ENCODE measurements at regions not wholly inside any gene's neighbourhood (a gene's known extent, or its start where the extent isn't known, plus 50 kb on each side); places are given as distances from the start of the nearest gene placed in this dataset.
"Not testable (repeated sequence)": the region's sequence is repeated elsewhere in the genome, so short reads cannot be mapped to it uniquely, and the experiment has no call there.

DNA sequence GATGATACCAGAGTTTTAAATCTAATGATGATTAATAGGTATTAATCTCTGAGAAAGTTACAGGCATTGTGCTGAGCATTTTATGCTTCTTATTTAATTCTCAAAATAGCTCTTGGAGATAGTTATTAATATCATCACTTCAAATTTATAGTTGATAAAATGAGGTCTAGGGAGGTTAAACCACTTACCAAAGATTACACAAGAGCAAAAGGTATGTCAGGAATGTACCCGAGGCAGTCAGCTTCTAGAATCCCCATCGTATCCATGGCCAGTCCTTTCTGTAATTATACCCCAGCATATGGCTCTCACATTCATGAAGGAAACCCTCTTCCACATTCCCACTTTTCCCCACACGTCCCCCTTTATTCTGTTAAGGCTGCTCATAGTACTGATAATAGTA is 421.3 kb downstream of the PYDC2 start:
- DNase-seq = no peak

GRCh38 chr3:191884132-191884531 is 423.2 kb downstream of the PYDC2 start:
- DNase-seq = no peak

DNA sequence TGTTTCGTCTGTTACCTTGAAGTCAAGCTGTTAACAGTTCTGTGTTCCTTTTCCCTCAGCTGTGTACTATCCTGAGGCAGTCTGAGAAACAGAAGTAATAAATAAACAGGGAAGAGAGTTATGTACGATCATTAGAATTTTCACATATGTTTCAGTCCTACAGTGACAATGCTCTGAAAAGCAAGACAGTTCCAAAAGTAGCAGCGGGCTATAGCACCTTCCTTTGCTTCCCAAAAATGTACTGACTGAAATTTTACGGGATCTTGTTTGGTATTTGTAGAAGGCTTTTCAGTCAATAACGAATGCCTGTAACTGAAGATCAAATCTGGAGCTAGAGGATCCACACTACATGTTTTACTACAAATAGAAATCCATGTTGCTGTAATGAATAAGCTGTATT is 428.1 kb downstream of the PYDC2 start:
- DNase-seq = no peak

GRCh38 chr3:191889756-191890155 is 428.8 kb downstream of the PYDC2 start:
- no peak for DNase-seq

GRCh38 chr3:191894406-191894805 is 433.4 kb downstream of the PYDC2 start:
- DNase-seq = no peak

GRCh38 chr3:191901741-191902140 is 440.8 kb downstream of the PYDC2 start:
- no peak for DNase-seq

DNA sequence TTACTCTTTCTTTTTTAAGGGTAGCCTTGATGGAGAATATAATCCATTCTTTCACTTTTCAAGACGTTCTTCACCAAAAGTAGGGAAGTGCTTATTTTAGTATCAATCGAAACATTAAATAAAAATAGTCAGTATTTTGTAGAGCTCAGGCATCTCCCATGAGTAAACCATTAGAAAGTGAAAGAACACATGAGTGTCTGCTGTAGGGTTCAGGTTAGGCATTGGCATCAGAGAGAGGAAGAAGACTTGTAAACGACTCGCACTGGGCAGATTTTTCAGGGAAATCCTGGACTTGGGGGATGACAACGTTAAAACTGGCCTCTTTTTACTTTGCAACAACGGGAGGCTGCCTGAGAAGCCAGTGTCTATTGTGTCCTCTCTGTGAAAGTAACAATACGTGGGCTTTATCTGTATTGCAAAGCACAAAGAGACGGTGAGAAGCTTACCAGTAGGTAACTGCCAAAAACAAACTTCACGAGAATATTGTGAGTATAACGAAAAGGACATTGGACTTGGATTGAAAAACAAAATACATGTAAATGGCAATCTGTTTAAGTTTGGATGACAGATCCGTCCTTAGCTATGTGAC is 451.7 kb downstream of the PYDC2 start:
- no peak for DNase-seq

- no peak for DNase-seq
Observed at GRCh38 chr3:191915712-191916111, 454.7 kb downstream of the PYDC2 start.

GRCh38 chr3:191919491-191920026 is 458.6 kb downstream of the PYDC2 start:
- DNase-seq = no peak

DNA sequence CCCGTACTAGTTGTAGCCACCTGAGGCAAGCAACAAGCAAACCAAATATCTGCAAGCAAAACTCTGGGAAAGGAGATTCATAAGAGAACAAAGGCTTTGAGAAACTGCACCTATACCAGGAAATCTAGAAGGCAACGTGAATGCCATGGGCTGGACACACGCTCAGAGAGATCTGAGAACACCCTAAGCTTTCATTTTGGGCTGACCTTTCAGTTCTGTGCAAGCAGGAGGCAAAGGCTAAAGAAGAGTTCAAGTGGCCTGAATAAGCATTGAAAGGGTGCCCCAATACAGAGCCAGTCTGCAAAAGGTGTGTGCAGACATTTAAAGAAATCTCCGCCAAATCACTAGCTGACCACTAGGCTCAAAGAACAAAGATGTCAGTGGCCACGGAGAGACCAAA is 461.6 kb downstream of the PYDC2 start:
- no peak for DNase-seq

- DNase-seq = not testable (repeated sequence)
Observed at GRCh38 chr3:191927183-191927817, 466.3 kb downstream of the PYDC2 start.

GRCh38 chr3:191927998-191928397 is 467.0 kb downstream of the PYDC2 start:
- not testable (repeated sequence) for DNase-seq

- DNase-seq = no peak
Observed at GRCh38 chr3:191944835-191945234, 483.9 kb downstream of the PYDC2 start.

- DNase-seq = no peak
Observed at GRCh38 chr3:191952186-191952585, 491.2 kb downstream of the PYDC2 start.

GRCh38 chr3:191952609-191953008 is 491.6 kb downstream of the PYDC2 start:
- no peak for DNase-seq

GRCh38 chr3:191958980-191959671 is 498.2 kb downstream of the PYDC2 start:
- no peak for DNase-seq

DNA sequence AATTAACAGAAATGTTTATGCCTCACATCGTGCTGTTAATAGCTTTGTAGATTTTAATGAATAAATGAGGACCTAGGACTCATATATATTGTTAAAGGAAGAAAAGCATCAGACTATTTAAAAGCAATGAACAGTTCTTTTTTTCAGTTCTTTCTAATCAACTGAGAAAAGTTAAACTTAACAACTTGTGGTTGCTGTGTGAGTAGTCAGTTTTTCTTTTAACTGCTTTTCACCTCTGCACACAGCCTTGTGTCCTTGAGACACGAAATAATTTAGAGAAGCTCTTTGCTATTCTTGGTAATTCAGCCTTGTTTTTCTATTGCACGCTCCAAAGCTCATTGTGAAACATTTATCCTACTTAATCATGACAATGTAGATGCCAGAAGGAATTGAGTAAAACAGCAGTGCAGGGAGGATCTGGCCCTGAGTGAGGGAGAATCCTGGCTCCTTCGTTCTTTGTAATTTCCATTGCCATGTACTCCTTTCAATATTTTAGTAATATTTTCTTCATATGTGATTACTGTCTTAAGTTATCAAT is 499.0 kb downstream of the PYDC2 start:
- no peak for DNase-seq

DNA sequence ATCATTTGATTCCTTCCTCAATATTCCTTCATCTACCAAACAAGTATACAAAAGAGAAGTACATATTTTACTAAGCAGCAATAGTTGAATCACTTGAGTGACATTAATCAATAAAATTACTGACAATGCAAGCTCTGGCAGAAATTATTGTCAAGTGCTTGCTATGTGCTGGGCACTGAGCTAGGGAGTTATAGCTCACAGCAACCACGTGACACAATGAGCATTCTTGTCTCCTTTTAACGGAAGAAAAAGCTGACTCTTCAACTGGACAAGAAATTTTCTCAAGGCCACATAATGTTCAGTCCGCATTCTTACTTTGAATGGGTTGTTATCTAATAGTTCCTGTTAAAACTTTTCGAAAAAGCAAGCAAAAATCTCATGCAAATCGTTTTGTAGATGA is 500.1 kb downstream of the PYDC2 start:
- no peak for DNase-seq

- DNase-seq = no peak
Observed at GRCh38 chr3:191961529-191961928, 500.6 kb downstream of the PYDC2 start.

DNA sequence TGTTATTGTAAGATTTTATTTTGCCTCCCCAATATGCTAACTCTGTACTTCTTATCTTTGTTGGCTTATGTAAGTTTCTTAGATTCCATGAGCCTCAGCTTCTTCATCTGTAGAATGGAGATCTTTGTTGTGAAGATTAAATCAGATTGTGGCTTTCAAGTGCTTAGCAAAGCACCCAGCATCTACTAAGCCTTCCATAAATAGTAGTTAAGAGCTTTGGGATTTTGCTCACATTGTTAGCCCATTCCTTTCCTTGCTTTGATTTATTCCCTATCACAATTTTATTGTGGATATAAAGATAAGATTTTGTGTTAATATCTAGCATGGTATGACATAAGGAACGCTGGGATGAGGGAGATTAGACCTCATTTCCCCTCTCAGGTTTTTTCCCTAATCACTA is 501.4 kb downstream of the PYDC2 start:
- no peak for DNase-seq

DNA sequence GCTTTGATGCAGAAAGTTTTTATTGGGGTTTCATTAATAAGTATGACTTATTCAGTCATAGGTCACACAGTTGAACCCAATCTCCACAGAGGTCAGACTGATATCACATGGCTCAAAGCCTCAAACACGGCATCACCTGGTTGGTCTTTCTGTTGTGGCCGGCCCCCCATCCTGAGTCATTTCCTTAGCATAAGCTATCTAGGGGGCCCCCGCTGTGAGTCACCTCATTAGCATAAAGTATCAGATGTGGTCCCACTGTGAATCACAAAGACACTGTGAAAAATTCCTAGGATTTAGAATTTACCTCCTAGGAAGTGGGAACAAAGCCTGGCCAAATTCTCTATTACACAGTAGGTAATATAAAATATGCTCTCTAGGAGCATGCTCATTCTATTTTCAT is 502.2 kb downstream of the PYDC2 start:
- DNase-seq = no peak

DNA sequence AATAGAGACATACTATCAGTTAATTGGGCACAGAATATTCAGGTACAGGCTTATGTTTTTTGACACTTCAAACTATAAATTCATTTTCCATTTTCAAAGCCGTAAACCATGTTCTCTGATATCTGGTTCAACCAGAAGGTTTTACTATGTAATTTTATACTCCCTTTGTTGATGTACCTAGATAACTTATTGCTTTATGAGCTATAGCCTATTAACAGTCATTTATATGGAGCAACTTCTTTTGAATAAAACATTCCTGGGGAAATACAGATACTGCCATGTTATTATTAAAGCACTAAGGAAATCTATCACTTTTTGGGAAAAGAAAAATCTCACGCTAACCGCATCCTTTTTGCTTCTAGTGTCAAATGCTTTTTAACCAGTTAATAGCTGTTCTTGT is 505.6 kb downstream of the PYDC2 start:
- no peak for DNase-seq

DNA sequence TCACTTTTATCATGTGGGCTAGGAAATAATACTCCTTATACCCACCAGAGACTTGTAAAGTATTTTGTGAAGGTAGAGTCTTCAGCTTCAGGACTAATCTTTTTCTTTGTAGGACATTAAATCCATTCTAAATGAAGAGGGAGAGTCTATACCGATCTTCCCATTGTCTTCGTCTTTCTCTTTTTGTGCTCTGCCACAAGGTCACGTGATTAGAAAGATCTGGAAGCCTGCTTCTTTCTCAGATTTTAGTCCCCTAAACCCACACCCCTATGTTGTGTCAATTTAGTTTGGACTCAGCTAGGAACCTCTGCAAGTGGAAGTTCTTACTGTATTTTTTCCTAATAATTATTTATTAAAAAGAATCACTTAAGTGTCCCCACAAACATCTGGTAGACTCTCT is 507.3 kb downstream of the PYDC2 start:
- DNase-seq = no peak

All from RPMI8226 (cell line).